ENCODE measurements at regions not wholly inside any gene's neighbourhood (a gene's known extent, or its start where the extent isn't known, plus 50 kb on each side); places are given as distances from the start of the nearest gene placed in this dataset.

DNA sequence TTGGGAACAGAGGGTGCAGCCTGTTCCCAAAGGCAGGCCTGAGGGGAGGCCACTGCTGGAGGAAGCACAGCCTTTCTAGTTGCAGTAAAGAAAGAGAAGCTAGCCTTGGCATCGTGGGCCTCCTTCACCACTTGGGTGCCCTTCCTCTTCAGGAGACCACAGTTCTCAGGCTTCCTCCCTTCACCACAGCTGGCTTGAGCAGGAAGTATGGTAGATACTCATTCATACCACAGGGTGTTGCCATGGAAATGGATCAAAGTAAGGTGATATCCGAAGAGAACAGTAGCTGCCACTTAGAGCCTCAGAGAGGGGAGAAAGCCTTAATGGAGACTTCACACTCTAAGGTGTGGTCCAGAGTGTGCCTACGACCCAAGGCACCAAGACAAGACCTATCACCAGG is 120.4 kb upstream of the RIPOR2 start:
- CTCF ChIA-PET = interaction anchor here (5.8 kb wide), 1 partner anchor 29 kb away, joined by 41 read pairs; no protein-coding TSS in a partner anchor
- no peaks in the 10 kb centered on the region for H3K36me3 Mint-ChIP-seq (ENCODE audit: low read depth)
- H3K27me3 Mint-ChIP-seq (ENCODE audit: low read depth) = no peaks in the 10 kb centered on the region
- H3K4me1 Mint-ChIP-seq (ENCODE audit: low read depth) = peaks cover 63% of the 10 kb centered on the region
- H3K27ac Mint-ChIP-seq = peak overlapping the region; percentile 71
- intact Hi-C loops (cut with micrococcal nuclease) = loop anchor here (1.0 to 2.0 kb wide), 2 partner anchors 13 to 29 kb away; no protein-coding TSS in a partner anchor
- peak; percentile 74 for DNase-seq
- peak overlapping the region; percentile 50 for H3K4me3 Mint-ChIP-seq
- no peaks in the 10 kb centered on the region for H3K9me3 Mint-ChIP-seq

DNA sequence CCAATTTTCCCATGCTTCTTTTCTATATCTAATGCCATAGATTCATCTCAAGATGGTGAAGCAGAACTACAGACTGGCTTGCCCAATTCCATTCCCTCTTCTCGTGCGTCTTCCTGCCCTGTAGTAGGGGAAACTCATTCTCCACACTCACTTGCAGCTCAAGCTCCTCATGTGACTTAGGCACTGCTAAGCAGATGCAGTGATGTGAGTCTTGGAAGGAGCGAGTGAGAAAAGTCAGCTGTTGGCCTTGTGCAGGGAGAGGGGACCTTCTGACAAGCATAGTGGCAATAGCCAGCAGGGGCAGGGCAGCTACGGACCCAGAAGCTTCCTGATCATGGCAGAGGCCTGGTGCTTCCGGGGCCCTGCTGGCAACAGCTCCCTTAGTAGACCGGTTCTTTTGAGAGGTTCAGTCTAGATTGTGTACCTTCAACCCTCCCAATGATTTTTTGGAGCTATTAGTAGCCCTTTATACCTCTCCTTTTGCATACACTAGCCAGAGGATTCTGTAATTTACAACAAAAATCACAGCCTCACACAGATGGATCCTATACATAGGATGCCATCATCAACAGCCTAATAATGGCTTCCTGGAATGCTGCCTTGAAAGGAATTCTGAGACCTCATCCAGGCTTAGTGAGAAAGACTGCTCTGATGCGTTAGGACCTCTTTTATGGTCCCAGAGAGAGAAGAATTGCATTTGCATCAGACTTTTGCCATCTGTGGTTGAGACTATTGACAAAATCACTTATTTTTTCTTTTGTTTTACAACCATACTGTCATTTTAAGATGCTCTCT is 121.5 kb upstream of the RIPOR2 start:
- intact Hi-C loops (cut with micrococcal nuclease) = loop anchor here (2.0 kb wide), 1 partner anchor 15 kb away; no protein-coding TSS in a partner anchor
- Mint-ChIP-seq H3K4me1 (ENCODE audit: low read depth) (peaks cover 53% of the 10 kb centered on the region), H3K9me3 (no peaks in the 10 kb centered on the region), H3K36me3 (ENCODE audit: low read depth) (no peaks in the 10 kb centered on the region), H3K27ac (peak overlapping the region; percentile 28), H3K27me3 (ENCODE audit: low read depth) (no peaks in the 10 kb centered on the region), H3K4me3 (no peak overlapping the region)
- DNase-seq = no peak
- CTCF ChIA-PET = interaction anchor here (1.1 to 5.8 kb wide), 2 partner anchors 13 to 30 kb away, joined by 4 to 41 read pairs; no protein-coding TSS in a partner anchor

DNA sequence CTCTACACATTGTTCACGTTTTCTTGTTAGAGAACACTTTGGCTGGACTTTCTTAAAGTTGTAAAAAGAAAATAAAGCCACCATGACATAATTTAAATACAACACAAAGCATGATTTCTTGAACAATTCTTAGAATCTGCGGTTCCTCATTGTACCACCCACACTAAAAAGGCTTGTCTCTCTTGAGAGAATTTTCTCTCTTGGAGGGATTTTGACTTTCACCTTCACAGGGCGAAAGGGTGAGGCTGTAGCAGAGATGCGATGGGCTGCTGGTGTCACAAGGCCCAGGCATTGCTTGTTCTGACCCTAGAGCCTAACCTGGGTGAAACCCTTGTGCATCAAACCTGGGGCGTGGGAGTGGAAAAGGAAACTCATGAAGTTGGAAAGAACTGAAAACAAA is 122.7 kb upstream of the RIPOR2 start:
- Mint-ChIP-seq H3K9me3 (no peaks in the 10 kb centered on the region), H3K27me3 (ENCODE audit: low read depth) (no peaks in the 10 kb centered on the region), H3K36me3 (ENCODE audit: low read depth) (no peaks in the 10 kb centered on the region), H3K27ac (no peak overlapping the region), H3K4me1 (ENCODE audit: low read depth) (peaks cover 42% of the 10 kb centered on the region), H3K4me3 (no peak overlapping the region)
- no peak for DNase-seq
- CTCF ChIA-PET = no interaction called here
- intact Hi-C loops (cut with micrococcal nuclease) = no loop called here

DNA sequence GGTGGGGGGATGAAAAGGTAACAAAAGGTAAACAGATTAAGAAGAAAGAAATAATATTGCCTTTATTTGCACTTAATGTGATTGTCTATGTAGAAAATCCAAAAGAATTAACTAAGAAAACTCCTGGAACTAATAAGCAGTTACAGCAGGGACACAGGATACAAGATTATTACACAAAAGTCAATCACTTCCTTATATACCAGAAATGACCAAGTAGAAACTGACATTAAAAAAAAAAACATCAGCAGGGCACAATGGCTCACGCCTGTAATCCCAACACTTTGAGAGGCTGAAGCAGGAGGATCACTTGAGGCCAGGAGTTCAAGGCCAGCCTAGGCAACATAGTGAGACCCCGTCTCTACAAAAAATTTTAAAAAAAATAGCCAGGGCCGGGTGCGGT is 123.2 kb upstream of the RIPOR2 start:
- intact Hi-C loops (cut with micrococcal nuclease) = no loop called here
- CTCF ChIA-PET = interaction anchor here (1.2 kb wide), 1 partner anchor 187 kb away, joined by 3 read pairs; no protein-coding TSS in a partner anchor
- Mint-ChIP-seq H3K36me3 (ENCODE audit: low read depth) (no peaks in the 10 kb centered on the region), H3K9me3 (no peaks in the 10 kb centered on the region), H3K4me1 (ENCODE audit: low read depth) (peaks cover 37% of the 10 kb centered on the region), H3K4me3 (no peak overlapping the region), H3K27ac (no peak overlapping the region), H3K27me3 (ENCODE audit: low read depth) (no peaks in the 10 kb centered on the region)
- DNase-seq = no peak

DNA sequence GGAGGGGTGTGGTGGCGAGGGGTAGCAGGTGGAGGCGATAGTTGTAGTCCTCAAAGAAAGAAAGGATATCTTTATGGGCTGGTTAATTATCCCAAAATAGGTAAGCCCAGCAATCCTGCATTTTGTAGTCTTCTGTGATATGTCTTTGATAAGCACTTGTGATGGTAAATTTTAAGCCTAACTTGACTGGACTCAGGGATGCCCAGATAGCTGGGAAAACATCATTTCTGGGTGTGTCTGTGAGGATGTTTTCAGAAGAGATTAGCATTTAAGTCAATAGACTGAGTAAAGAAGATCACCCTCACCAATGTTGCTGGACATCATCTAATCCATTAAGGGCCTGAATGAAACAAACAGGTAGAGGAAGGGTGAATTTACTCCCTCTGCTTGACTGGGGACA is 124.8 kb upstream of the RIPOR2 start:
- Mint-ChIP-seq H3K36me3 (ENCODE audit: low read depth) (no peaks in the 10 kb centered on the region), H3K27ac (no peak overlapping the region), H3K4me3 (no peak overlapping the region), H3K4me1 (ENCODE audit: low read depth) (peaks cover 26% of the 10 kb centered on the region), H3K9me3 (no peaks in the 10 kb centered on the region), H3K27me3 (ENCODE audit: low read depth) (no peaks in the 10 kb centered on the region)
- no peak for DNase-seq
- intact Hi-C loops (cut with micrococcal nuclease) = no loop called here
- CTCF ChIA-PET = interaction anchor here (0.9 to 3.2 kb wide), 5 partner anchors 10 to 34 kb away, joined by 3 to 26 read pairs (median 4); no protein-coding TSS in a partner anchor

DNA sequence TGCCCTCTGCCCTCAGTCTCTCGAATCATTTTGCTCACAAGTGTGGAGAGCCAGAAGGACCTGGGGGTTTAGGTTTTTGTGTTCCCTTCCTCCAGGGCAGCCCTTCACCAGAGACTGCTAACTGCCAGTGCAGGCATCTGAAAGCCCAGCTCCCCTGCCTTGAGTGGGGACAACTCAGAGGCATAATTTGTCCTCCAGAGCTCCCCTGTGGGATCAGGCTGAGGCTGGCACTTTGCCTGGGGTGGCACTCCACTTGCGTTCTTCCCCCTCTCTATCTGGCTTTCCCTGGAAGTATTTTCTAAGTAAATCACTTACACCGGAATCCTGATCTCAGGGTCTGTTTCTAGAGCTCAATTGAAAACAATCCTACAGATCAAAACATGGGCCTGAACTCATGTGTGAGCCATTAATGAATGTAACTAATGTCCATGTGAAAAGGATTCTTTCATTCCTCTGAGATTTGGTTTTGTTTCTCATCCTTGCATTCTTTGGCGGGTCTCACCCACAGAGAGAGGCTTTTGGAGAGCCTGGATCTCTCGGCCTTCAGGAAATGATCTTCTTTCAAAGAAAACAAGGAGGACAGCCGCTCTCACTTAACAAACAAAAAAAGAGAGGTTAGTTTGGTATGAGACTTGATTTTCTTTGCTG is 125.7 kb upstream of the RIPOR2 start:
- no peak for DNase-seq
- intact Hi-C loops (cut with micrococcal nuclease) = no loop called here
- H3K36me3 Mint-ChIP-seq (ENCODE audit: low read depth) = no peaks in the 10 kb centered on the region
- CTCF ChIA-PET = interaction anchor here (0.9 to 3.2 kb wide), 6 partner anchors 9 to 35 kb away, joined by 3 to 26 read pairs (median 4); no protein-coding TSS in a partner anchor
- no peaks in the 10 kb centered on the region for H3K9me3 Mint-ChIP-seq
- H3K27ac Mint-ChIP-seq = no peak overlapping the region
- H3K4me1 Mint-ChIP-seq (ENCODE audit: low read depth) = peaks cover 17% of the 10 kb centered on the region
- no peaks in the 10 kb centered on the region for H3K27me3 Mint-ChIP-seq (ENCODE audit: low read depth)
- H3K4me3 Mint-ChIP-seq = no peak overlapping the region

DNA sequence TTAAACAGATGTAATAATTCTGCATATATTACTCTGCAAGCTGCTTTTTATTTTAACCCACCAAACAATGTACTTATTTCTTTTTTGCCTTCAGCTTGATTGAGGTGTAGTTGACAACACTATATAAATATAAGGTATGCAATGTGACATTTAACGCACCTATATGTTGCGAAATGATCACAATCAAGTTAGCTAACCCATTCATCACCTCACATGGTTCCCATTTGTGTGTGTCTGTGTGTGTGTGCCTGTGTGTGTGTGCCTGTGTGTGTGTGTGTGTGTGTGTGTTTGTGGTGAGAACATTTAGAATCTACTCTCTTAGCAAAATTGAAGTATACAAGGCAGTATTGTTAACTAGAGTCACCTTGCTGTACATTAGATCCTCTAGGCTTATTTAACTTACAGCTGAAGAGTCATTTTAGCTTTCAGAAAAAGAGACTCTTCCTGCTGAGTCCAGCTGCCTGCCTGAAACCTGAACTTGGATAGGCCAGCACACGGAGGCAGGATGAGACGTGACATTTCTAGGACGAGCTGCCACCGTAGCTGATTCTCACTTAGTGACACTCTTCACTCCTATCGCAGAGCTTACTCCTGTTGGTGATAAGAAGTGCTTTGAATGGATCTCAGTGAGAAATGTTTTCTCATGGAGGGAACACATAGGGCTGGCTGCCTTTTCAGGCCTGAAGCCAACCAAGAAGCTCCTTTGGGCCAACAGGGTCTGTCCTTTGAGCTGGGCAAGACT is 126.5 kb upstream of the RIPOR2 start:
- H3K4me1 Mint-ChIP-seq (ENCODE audit: low read depth) = peaks cover 12% of the 10 kb centered on the region
- no peaks in the 10 kb centered on the region for H3K36me3 Mint-ChIP-seq (ENCODE audit: low read depth)
- H3K9me3 Mint-ChIP-seq = no peaks in the 10 kb centered on the region
- no peak overlapping the region for H3K4me3 Mint-ChIP-seq
- DNase-seq = no peak
- CTCF ChIA-PET = interaction anchor here (1.2 to 3.2 kb wide), 4 partner anchors 9 to 36 kb away, joined by 3 to 26 read pairs (median 6); no protein-coding TSS in a partner anchor
- H3K27ac Mint-ChIP-seq = no peak overlapping the region
- H3K27me3 Mint-ChIP-seq (ENCODE audit: low read depth) = no peaks in the 10 kb centered on the region
- intact Hi-C loops (cut with micrococcal nuclease) = no loop called here

DNA sequence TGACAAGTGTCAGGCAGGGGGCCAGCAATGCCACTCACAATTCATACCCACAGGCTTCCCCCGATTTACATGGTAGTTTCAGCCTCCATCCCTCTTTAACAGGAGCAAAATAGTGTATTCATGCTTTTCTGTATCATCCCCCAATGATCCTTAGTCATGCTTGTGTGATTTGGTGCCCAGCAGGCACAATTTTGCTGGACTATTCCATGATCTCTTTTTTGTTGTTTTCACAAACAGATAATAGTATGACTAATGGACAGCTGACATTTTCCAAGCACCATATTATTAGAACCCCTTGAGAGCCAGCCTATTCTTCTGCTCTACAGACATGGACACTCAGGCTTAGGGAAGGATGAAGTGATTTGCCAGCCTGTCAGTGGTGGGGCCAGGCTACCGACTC is 128.2 kb upstream of the RIPOR2 start:
- peaks cover 2% of the 10 kb centered on the region for H3K4me1 Mint-ChIP-seq (ENCODE audit: low read depth)
- CTCF ChIA-PET = interaction anchor here (1.9 to 2.0 kb wide), 2 partner anchors 21 to 37 kb away, joined by 4 to 10 read pairs; no protein-coding TSS in a partner anchor
- H3K36me3 Mint-ChIP-seq (ENCODE audit: low read depth) = no peaks in the 10 kb centered on the region
- intact Hi-C loops (cut with micrococcal nuclease) = no loop called here
- H3K4me3 Mint-ChIP-seq = no peak overlapping the region
- H3K9me3 Mint-ChIP-seq = no peaks in the 10 kb centered on the region
- DNase-seq = no peak
- no peak overlapping the region for H3K27ac Mint-ChIP-seq
- no peaks in the 10 kb centered on the region for H3K27me3 Mint-ChIP-seq (ENCODE audit: low read depth)

DNA sequence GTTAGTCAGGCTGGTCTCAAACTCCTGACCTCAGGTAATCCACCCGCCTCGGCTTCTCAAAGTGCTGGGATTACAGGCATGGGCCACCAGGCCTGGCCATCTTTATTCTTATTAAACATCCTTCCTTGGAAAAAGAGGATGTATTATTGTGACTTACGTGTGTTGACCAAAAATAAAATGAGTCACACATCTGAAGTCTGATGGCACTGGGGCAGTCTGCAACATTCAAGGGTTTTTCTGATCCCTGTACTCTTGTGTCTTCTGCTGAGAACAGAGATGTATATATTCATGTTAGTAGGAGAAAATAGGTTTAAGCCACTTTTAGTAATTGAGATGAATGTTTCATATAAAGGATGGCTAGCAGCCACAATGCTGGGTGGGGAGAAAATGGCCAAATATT is 129.9 kb upstream of the RIPOR2 start:
- Mint-ChIP-seq H3K4me1 (ENCODE audit: low read depth) (peaks cover 2% of the 10 kb centered on the region), H3K4me3 (no peak overlapping the region), H3K27me3 (ENCODE audit: low read depth) (no peaks in the 10 kb centered on the region), H3K9me3 (no peaks in the 10 kb centered on the region), H3K36me3 (ENCODE audit: low read depth) (no peaks in the 10 kb centered on the region), H3K27ac (no peak overlapping the region)
- no peak for DNase-seq
- intact Hi-C loops (cut with micrococcal nuclease) = no loop called here
- CTCF ChIA-PET = interaction anchor here (0.6 to 2.0 kb wide), 6 partner anchors 39 to 132 kb away, joined by 3 to 10 read pairs (median 4); no protein-coding TSS in a partner anchor

DNA sequence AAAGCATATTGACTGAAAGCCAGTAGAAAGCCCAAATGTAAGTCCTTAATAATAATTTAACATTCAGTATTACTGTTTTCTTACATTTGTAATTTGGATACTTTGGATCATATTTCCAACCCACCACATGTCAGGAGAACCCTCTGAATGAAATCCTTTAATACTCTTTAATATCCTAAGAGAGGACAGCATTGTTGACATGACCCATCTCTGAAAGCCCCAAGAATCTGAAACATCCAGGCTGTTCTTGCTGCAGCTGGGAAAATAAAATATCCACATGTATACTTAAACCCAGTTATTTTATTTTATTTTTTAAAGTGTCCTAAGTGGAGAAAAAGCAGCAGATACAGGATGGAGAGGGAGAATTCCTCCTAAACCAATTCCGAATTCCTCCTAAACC is 130.8 kb upstream of the RIPOR2 start:
- Mint-ChIP-seq H3K4me1 (ENCODE audit: low read depth) (peaks cover 5% of the 10 kb centered on the region), H3K4me3 (no peak overlapping the region), H3K27me3 (ENCODE audit: low read depth) (no peaks in the 10 kb centered on the region), H3K36me3 (ENCODE audit: low read depth) (no peaks in the 10 kb centered on the region), H3K27ac (no peak overlapping the region), H3K9me3 (no peaks in the 10 kb centered on the region)
- CTCF ChIA-PET = interaction anchor here (1.1 to 5.4 kb wide), 2 partner anchors 40 to 51 kb away, joined by 3 to 106 read pairs; no protein-coding TSS in a partner anchor
- DNase-seq = no peak
- intact Hi-C loops (cut with micrococcal nuclease) = no loop called here

DNA sequence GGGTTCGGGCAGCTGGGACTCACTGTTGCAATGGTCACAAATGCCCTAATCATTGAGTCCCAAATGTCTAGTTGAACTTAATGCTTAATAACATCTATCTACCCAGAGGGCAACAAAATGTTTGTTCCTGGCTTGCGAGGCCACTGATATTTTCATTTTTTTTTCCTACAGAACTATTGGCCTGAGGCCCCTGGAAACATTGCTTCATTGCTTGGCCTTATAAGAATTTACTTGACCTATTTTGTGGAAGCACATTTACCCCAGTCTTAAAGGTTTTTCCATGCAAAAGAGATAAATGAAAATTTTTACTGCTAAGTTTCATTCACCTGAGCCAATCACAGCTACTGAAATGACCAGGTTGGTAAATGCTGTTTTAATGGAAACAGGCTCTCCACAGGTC is 133.1 kb upstream of the RIPOR2 start:
- Mint-ChIP-seq H3K4me3 (no peak overlapping the region), H3K4me1 (ENCODE audit: low read depth) (peaks cover 5% of the 10 kb centered on the region), H3K36me3 (ENCODE audit: low read depth) (no peaks in the 10 kb centered on the region), H3K27me3 (ENCODE audit: low read depth) (no peaks in the 10 kb centered on the region), H3K9me3 (no peaks in the 10 kb centered on the region), H3K27ac (no peak overlapping the region)
- intact Hi-C loops (cut with micrococcal nuclease) = no loop called here
- DNase-seq = no peak
- CTCF ChIA-PET = interaction anchor here (0.7 to 5.4 kb wide), 2 partner anchors 42 to 212 kb away, joined by 3 to 106 read pairs; no protein-coding TSS in a partner anchor

Data from activated naive CD4-positive, alpha-beta T cell treated with anti-CD3 and anti-CD28 coated beads for 36 hours (primary cell).